GM18499 (cell line): ENCODE measurements at regions not wholly inside any gene's neighbourhood (a gene's known extent, or its start where the extent isn't known, plus 50 kb on each side); places are given as distances from the start of the nearest gene placed in this dataset.
"Not testable (repeated sequence)": the region's sequence is repeated elsewhere in the genome, so short reads cannot be mapped to it uniquely, and the experiment has no call there.

Source experiments
- ATAC-seq: cut with Tn5 transposase; IDR thresholded peaks from one replicate; pipeline ENCODE4 v1.9.1; 2021; ENCODE audit warnings: moderate number of reproducible peaks; ENCODE audit not compliant: insufficient read depth, unreplicated experiment

GRCh38 chr2:37722971-37723370 lies 51.5 kb upstream of the CDC42EP3 start:
- ATAC-seq = not testable (repeated sequence)

DNA sequence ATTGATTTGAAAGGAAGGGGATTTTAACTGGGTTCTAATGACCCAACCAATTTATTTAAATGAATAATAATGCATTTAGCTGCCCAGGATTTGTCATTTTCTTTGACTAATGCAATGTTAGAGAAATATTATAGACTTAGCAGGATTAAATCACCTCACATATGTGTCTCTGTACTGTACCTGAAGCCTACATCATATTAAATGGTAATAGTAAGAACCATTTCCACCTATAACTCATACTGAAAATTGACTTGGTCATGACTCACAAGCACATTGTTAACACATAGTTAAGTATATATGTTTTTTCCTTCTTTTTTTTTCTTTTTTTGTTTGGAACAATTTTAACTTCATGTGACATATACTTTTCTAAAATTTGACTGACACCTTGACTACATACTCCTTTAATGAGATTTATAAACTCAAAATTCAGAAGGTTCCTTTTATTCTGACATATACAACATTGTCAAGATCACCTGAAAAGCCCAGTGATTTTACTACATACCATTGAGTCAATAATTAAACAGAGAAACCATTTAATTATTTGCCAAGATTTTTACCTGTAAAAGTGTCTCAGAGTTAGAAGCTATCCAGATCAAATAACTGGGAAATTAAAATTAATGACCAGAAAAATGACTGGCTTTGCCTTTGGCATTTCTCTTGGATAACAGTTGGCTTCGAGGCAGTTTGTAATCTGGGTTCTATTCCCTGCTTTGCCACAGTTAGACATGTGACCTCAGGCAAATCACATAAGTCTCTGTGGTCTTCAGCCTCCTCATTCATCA lies 58.8 kb upstream of the CDC42EP3 start:
- no peak for ATAC-seq

- ATAC-seq = not testable (repeated sequence)
Measured at GRCh38 chr2:37732412-37732811, 61.0 kb upstream of the CDC42EP3 start.

DNA sequence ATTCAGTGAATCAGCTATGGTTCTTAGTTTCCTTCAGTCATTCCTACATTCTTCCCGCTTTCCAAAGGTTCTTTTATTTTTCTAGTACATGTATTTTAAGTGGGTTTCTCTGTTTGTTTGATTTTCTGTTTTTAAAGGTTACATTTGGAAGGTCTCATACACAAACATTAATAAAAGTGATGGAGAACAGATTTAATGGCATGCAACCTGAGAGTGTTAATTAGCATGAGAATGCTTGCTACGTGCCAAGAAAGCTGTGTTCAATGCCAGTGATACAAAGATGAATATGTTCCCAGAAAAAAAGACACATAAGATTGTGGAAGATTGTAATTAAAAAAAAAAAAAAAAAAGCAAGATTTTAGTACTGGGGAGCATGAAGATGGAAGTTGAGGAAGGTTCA lies 61.8 kb upstream of the CDC42EP3 start:
- ATAC-seq = no peak

GRCh38 chr2:37733955-37734354 lies 62.5 kb upstream of the CDC42EP3 start:
- not testable (repeated sequence) for ATAC-seq

GRCh38 chr2:37734891-37735523 lies 63.6 kb upstream of the CDC42EP3 start:
- not testable (repeated sequence) for ATAC-seq

- ATAC-seq = not testable (repeated sequence)
Measured at GRCh38 chr2:37735524-37735910, 64.1 kb upstream of the CDC42EP3 start.

GRCh38 chr2:37737507-37737906 lies 66.1 kb upstream of the CDC42EP3 start:
- no peak for ATAC-seq

- no peak for ATAC-seq
Measured at GRCh38 chr2:37738266-37738885, 66.9 kb upstream of the CDC42EP3 start.

- no peak for ATAC-seq
Measured at GRCh38 chr2:37739153-37739552, 67.7 kb upstream of the CDC42EP3 start.

DNA sequence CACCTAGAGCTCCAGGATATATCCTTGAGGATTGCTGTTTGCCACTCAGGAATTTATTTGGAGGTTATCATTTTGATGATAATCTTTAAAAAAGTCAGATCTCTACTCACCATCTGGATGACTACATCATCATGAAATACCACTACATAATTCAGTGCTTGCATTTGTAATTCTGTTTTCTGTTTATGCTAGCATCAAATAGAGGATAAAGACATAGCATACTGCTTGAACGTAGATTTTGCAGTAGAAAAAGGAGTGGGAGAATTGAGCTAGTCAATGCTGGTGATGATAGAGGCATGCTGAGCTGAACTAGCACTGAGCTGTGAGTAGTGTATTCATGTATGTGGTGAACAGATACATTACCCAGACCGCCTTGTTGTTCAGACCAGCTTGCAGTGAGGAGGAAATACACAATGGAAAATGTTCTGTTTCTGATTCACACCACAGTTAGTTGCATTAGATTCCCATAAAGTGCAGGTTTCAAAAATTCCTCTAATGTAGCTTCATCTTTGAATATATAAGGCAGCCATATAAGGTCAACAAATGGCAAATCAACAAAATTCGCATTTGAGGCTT lies 68.8 kb upstream of the CDC42EP3 start:
- ATAC-seq = no peak

GRCh38 chr2:37742286-37742685 lies 70.8 kb upstream of the CDC42EP3 start:
- no peak for ATAC-seq

- no peak for ATAC-seq
Measured at GRCh38 chr2:37744010-37744409, 72.6 kb upstream of the CDC42EP3 start.

DNA sequence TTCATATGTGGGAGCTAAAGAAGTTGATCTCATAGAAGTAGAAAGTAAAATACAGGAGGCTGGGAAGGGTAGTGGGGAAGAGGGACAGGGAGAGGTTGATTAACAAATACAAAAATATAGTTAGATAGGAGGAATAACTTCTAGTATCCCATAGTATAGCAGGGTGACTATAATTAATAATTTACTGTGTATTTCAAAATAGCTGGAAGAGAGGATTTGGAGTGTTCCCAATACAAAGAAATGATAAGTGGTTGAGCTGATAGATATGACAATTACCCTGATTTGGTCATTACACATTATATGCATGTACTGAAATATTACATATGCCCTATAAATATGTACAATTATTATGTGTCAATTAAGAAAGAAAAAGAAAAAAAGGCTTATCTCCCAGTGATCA lies 73.5 kb upstream of the CDC42EP3 start:
- not testable (repeated sequence) for ATAC-seq

- ATAC-seq = not testable (repeated sequence)
Measured at GRCh38 chr2:37746011-37746410, 74.6 kb upstream of the CDC42EP3 start.

GRCh38 chr2:37746883-37747282 lies 75.4 kb upstream of the CDC42EP3 start:
- no peak for ATAC-seq

- no peak for ATAC-seq
Measured at GRCh38 chr2:37748541-37748940, 77.1 kb upstream of the CDC42EP3 start.

DNA sequence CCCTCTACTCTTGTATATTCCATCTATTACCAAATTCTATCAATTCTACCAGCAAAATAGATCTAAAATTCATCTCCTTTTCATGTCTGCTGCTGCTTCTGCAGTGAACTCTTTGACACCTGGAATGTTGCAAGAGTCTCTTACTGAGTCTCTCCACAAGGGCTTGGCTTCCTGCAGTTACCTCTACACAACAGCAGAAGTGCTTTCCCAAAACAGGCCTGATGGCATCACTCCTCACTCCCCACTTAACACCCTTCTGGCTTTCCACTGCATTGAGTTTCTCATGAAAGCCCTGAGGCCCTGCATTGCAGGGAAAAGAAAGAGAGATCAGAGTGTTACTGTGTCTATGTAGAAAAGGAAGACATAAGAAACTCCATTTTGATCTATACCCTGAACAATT lies 78.8 kb upstream of the CDC42EP3 start:
- ATAC-seq = not testable (repeated sequence)

- no peak for ATAC-seq
Measured at GRCh38 chr2:37752766-37753165, 81.3 kb upstream of the CDC42EP3 start.

- ATAC-seq = no peak
Measured at GRCh38 chr2:37753758-37754157, 82.3 kb upstream of the CDC42EP3 start.

DNA sequence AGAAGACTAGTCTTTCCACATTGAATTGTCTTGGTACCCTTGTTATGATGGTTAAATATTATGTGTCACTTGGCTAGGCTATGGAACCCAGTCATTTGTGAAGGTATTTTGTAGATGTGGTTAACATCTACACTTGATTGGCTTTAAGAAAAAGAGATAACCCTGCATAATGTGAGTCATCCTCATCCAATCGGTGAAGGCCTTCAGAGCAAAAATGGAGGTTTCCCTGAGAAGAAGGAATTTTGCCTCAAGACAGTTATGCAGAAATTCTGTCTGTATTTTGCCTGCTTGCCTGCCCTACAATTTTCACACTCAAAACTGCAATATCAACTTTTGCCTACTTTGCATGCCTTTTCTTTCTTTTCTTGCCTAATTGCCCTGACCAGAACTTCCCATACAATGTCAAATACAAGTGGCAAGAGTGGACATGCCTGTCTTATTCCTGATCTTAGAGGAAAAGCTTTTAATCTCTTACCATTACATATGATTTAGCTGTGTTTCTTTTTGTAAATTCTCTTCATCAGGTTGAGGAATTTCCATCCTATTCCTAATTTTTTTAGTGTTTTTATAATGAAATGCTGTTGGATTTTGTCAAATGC lies 84.6 kb upstream of the CDC42EP3 start:
- not testable (repeated sequence) for ATAC-seq
